ENCODE measurements at regions not wholly inside any gene's neighbourhood (a gene's known extent, or its start where the extent isn't known, plus 50 kb on each side); places are given as distances from the start of the nearest gene placed in this dataset.

- no peak for DNase-seq
Measured at GRCh38 chr14:53807108-53807507, 149.5 kb downstream of the BMP4 start.

- no peak for DNase-seq
Measured at GRCh38 chr14:53796734-53797133, 159.9 kb downstream of the BMP4 start.

- no peak for DNase-seq
Measured at GRCh38 chr14:53793790-53794505, 162.7 kb downstream of the BMP4 start.

GRCh38 chr14:53792909-53793308 is 163.7 kb downstream of the BMP4 start:
- no peak for DNase-seq

- no peak for DNase-seq
Measured at GRCh38 chr14:53790731-53791500, 165.7 kb downstream of the BMP4 start.

GRCh38 chr14:53788566-53788965 is 168.1 kb downstream of the BMP4 start:
- no peak for DNase-seq

GRCh38 chr14:53786045-53786444 is 170.6 kb downstream of the BMP4 start:
- no peak for DNase-seq

- no peak for DNase-seq
Measured at GRCh38 chr14:53784688-53785087, 171.9 kb downstream of the BMP4 start.

GRCh38 chr14:53783256-53783655 is 173.4 kb downstream of the BMP4 start:
- no peak for DNase-seq

GRCh38 chr14:53780051-53780555 is 176.5 kb downstream of the BMP4 start:
- DNase-seq = no peak

- no peak for DNase-seq
Measured at GRCh38 chr14:53779301-53779700, 177.3 kb downstream of the BMP4 start.

GRCh38 chr14:53778263-53778662 is 178.4 kb downstream of the BMP4 start:
- no peak for DNase-seq

GRCh38 chr14:53772936-53773335 is 183.7 kb downstream of the BMP4 start:
- DNase-seq = no peak

- DNase-seq = no peak
Measured at GRCh38 chr14:53767566-53767965, 189.1 kb downstream of the BMP4 start.

GRCh38 chr14:53766601-53767000 is 190.0 kb downstream of the BMP4 start:
- no peak for DNase-seq

- DNase-seq = no peak
Measured at GRCh38 chr14:53766106-53766505, 190.5 kb downstream of the BMP4 start.

GRCh38 chr14:53764846-53765245 is 191.8 kb downstream of the BMP4 start:
- DNase-seq = no peak

GRCh38 chr14:53758141-53758540 is 198.5 kb downstream of the BMP4 start:
- no peak for DNase-seq

GRCh38 chr14:53757732-53758131 is 198.9 kb downstream of the BMP4 start:
- no peak for DNase-seq

- DNase-seq = no peak
Measured at GRCh38 chr14:53751650-53752049, 205.0 kb downstream of the BMP4 start.

GRCh38 chr14:53748691-53749090 is 207.9 kb downstream of the BMP4 start:
- no peak for DNase-seq

GRCh38 chr14:53744857-53745256 is 211.8 kb downstream of the BMP4 start:
- DNase-seq = no peak

- no peak for DNase-seq
Measured at GRCh38 chr14:53743371-53743770, 213.3 kb downstream of the BMP4 start.

GRCh38 chr14:53742233-53742620 is 214.4 kb downstream of the BMP4 start:
- no peak for DNase-seq
